Sigmoid colon (tissue), 4 donors: ENCODE measurements at regions not wholly inside any gene's neighbourhood (a gene's known extent, or its start where the extent isn't known, plus 50 kb on each side); places are given as distances from the start of the nearest gene placed in this dataset.
A peak's percentile ranks its signal among the peaks of the same experiment; 100 is the strongest.

Source experiments
- EP300 ChIP-seq, 4 donors: sonication (generic); formaldehyde crosslinking; IDR thresholded peaks; one replicate each; pipeline ENCODE4 v1.6.1; 2017; ENCODE audit warnings: antibody characterized with exemption in 4 of 4
- POLR2AphosphoS5 ChIP-seq, 4 donors: sonication (generic); formaldehyde crosslinking; IDR thresholded peaks; one replicate each; pipeline ENCODE4 v1.6.1; 2017; ENCODE audit warnings: antibody characterized with exemption in 4 of 4
- TF ChIP-seq, protein P1 (sequence below), 4 experiments: fragments of 450-650 bp in 3 of 4; fragments of 200-600 bp in 1 of 4; IDR thresholded peaks; one replicate each; pipeline ENCODE4 v1.5.1; 2016 to 2019; ENCODE audit warnings: antibody characterized with exemption in 4 of 4, mild to moderate bottlenecking in 3 of 4, moderate library complexity in 2 of 4

DNA sequence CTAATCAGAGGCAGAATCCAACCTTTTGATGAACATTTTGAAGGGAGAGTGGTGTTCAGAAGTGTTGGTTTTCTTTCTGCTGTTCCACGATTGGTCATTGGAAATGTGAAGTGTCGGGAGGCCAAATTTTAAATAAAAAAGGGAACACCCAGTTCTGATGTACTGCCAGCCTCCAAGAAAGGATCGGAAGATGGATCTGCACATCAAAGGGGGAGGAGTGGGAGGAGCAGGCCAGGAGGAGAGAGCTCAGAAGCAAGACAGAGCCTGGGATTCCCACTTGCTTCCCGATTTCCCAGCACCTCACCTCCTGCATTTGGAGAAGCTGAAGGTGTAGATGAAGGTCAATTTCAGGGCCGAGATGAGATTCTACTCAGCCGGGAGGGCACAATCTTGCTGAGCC, 55.9 kb upstream of the NAA20 start:
- no peak for TF ChIP-seq EP300 (IDR thresholded peaks at IDR 0.05)
- TF ChIP-seq, protein P1, sequence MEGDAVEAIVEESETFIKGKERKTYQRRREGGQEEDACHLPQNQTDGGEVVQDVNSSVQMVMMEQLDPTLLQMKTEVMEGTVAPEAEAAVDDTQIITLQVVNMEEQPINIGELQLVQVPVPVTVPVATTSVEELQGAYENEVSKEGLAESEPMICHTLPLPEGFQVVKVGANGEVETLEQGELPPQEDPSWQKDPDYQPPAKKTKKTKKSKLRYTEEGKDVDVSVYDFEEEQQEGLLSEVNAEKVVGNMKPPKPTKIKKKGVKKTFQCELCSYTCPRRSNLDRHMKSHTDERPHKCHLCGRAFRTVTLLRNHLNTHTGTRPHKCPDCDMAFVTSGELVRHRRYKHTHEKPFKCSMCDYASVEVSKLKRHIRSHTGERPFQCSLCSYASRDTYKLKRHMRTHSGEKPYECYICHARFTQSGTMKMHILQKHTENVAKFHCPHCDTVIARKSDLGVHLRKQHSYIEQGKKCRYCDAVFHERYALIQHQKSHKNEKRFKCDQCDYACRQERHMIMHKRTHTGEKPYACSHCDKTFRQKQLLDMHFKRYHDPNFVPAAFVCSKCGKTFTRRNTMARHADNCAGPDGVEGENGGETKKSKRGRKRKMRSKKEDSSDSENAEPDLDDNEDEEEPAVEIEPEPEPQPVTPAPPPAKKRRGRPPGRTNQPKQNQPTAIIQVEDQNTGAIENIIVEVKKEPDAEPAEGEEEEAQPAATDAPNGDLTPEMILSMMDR (IDR thresholded peaks at IDR 0.05), result no peak
- TF ChIP-seq POLR2AphosphoS5 (IDR thresholded peaks at IDR 0.05), result peak in 1 of 4 donors; percentile 13
